ENCODE measurements at regions not wholly inside any gene's neighbourhood (a gene's known extent, or its start where the extent isn't known, plus 50 kb on each side); places are given as distances from the start of the nearest gene placed in this dataset.
"Not testable (repeated sequence)": the region's sequence is repeated elsewhere in the genome, so short reads cannot be mapped to it uniquely, and the experiment has no call there.

GRCh38 chr2:144914622-144915318 lies 394.9 kb upstream of the ZEB2 start:
- no peak for DNase-seq

GRCh38 chr2:144914113-144914512 lies 394.2 kb upstream of the ZEB2 start:
- no peak for DNase-seq

GRCh38 chr2:144912206-144912605 lies 392.3 kb upstream of the ZEB2 start:
- no peak for DNase-seq

- no peak for DNase-seq
These were observed 386.0 kb upstream of the ZEB2 start for GRCh38 chr2:144905956-144906355.

- no peak for DNase-seq
These were observed 384.7 kb upstream of the ZEB2 start for GRCh38 chr2:144904612-144905011.

GRCh38 chr2:144903045-144903444 lies 383.1 kb upstream of the ZEB2 start:
- DNase-seq, result not testable (repeated sequence)

GRCh38 chr2:144901386-144901785 lies 381.5 kb upstream of the ZEB2 start:
- DNase-seq, result not testable (repeated sequence)

GRCh38 chr2:144896341-144896740 lies 376.4 kb upstream of the ZEB2 start:
- no peak for DNase-seq

- no peak for DNase-seq
These were observed 375.0 kb upstream of the ZEB2 start for GRCh38 chr2:144894612-144895599.

GRCh38 chr2:144893464-144893863 lies 373.5 kb upstream of the ZEB2 start:
- no peak for DNase-seq

- no peak for DNase-seq
These were observed 370.9 kb upstream of the ZEB2 start for GRCh38 chr2:144890828-144891227.

GRCh38 chr2:144889348-144889747 lies 369.4 kb upstream of the ZEB2 start:
- no peak for DNase-seq

GRCh38 chr2:144886862-144887261 lies 366.9 kb upstream of the ZEB2 start:
- no peak for DNase-seq

GRCh38 chr2:144877893-144878292 lies 358.0 kb upstream of the ZEB2 start:
- no peak for DNase-seq

- DNase-seq, result no peak
These were observed 356.1 kb upstream of the ZEB2 start for GRCh38 chr2:144876013-144876412.

- DNase-seq, result no peak
These were observed 355.5 kb upstream of the ZEB2 start for GRCh38 chr2:144875290-144875969.

- DNase-seq, result no peak
These were observed 345.8 kb upstream of the ZEB2 start for GRCh38 chr2:144865670-144866069.

GRCh38 chr2:144859716-144860115 lies 339.8 kb upstream of the ZEB2 start:
- no peak for DNase-seq

GRCh38 chr2:144858211-144858610 lies 338.3 kb upstream of the ZEB2 start:
- DNase-seq, result no peak

GRCh38 chr2:144854596-144854995 lies 334.7 kb upstream of the ZEB2 start:
- no peak for DNase-seq

- no peak for DNase-seq
These were observed 329.7 kb upstream of the ZEB2 start for GRCh38 chr2:144849612-144850011.

GRCh38 chr2:144848423-144848822 lies 328.5 kb upstream of the ZEB2 start:
- no peak for DNase-seq

- DNase-seq, result no peak
These were observed 327.6 kb upstream of the ZEB2 start for GRCh38 chr2:144847347-144848080.

All from stimulated activated naive CD4-positive, alpha-beta T cell (primary cell).